ENCODE measurements at regions not wholly inside any gene's neighbourhood (a gene's known extent, or its start where the extent isn't known, plus 50 kb on each side); places are given as distances from the start of the nearest gene placed in this dataset.

DNA sequence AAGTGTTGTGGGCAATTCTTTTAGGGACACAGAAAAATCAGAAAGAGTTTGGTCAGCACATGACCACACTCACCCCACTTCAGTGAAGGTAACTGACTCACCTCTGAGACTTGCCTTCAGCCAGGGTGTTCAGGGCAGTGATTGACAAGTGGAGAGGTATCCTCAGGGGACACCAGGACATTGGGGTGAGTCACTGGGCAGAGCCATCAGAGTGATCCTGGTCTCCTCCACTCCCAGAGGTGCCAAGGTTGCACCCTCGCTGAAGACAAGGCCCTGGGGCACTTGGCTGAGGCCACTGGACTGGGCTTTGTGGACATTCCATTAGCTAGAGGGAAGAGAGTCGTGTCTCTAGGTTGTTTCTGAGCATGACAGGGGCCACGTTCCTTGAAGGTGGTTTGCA, 113.4 kb downstream of the GADD45G start:
- Histone ChIP-seq H3K4me1 (peaks cover 0 to 20% (median 12%) of the 10 kb centered on the region in 4 donors), H3K9me3 (no peaks in the 10 kb centered on the region), H3K27ac (no peak overlapping the region), H3K4me3 (no peak overlapping the region), H3K36me3 (no peaks in the 10 kb centered on the region), H3K27me3 (no peaks in the 10 kb centered on the region)
- no peak for DNase-seq
- TF ChIP-seq POLR2A (IDR thresholded peaks at IDR 0.05) = no peak
- TF ChIP-seq EP300 (IDR thresholded peaks at IDR 0.05) = no peak
- no peak for TF ChIP-seq CTCF (IDR thresholded peaks at IDR 0.05)
- no peak for TF ChIP-seq POLR2AphosphoS5 (IDR thresholded peaks at IDR 0.05)
- ATAC-seq (ENCODE audit: low FRiP score in 2 of 2) = no peak
- 50 to 64% methylated on average over 2 to 3 of the region's 3 CpGs for WGBS, 2 donors

DNA sequence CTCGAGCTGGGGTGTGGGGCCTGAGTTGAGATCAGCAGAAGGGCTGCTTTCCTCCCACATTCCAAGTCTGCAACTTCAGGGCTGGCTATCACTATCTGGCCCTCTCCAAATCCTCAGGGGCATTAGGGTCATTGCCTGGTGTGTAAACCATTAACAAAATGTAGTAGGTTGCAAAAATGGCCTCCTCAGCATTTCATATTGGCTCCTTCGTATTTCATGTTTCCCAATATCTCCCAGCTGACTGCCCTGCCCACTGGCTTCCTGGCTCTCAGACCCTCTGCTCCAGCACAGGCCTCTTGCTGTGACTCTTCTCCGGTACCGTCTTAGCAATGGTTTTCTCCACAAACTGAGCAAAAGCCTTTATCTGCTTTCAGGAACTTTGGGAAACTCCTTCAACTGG, 113.8 kb downstream of the GADD45G start:
- no peaks in the 10 kb centered on the region for H3K27me3 ChIP-seq
- peaks cover 0 to 21% (median 15%) of the 10 kb centered on the region in 4 donors for H3K4me1 ChIP-seq
- H3K4me3 ChIP-seq = no peak overlapping the region
- H3K27ac ChIP-seq = no peak overlapping the region
- H3K9me3 ChIP-seq = no peaks in the 10 kb centered on the region
- ATAC-seq (ENCODE audit: low FRiP score in 2 of 2) (peak in 1 of 2 donors; percentile 47), DNase-seq (no peak)
- 69 to 81% methylated on average over 4 of the region's 4 CpGs for WGBS, 2 donors
- TF ChIP-seq POLR2AphosphoS5 (IDR thresholded peaks at IDR 0.05) (no peak), POLR2A (IDR thresholded peaks at IDR 0.05) (no peak), CTCF (IDR thresholded peaks at IDR 0.05) (no peak), EP300 (IDR thresholded peaks at IDR 0.05) (no peak)
- no peaks in the 10 kb centered on the region for H3K36me3 ChIP-seq

- 85 to 91% methylated on average over 3 to 4 of the region's 4 CpGs for WGBS, 2 donors
- no peak for ATAC-seq (ENCODE audit: low FRiP score in 2 of 2)
- no peak overlapping the region for H3K27ac ChIP-seq
Observed at GRCh38 chr9:89719202-89719601, 114.4 kb downstream of the GADD45G start.

DNA sequence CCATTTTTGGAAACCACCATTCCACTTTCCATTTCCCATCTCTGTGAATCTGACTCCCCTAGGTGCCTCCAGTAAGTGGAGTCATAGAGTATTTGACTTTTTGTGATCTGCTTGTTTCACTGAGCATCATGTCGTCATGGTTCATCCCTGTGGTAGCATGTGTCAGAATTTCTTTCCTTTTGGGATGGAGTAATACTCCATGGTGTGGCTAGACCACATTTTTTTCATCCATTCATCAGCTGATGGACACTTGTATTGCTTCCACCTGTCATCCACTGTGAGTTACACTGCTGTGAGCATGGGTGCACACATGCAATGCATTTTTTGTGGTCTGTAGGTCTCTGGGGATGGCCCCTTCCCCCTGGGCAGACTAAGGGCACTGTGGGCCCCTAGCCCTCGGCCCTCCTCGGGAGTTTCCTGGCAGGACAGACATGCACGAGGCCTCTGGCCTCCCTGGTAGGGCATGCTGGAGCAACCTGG, 115.9 kb downstream of the GADD45G start:
- H3K9me3 ChIP-seq = no peaks in the 10 kb centered on the region
- TF ChIP-seq EP300 (IDR thresholded peaks at IDR 0.05) (no peak), CTCF (IDR thresholded peaks at IDR 0.05) (no peak), POLR2A (IDR thresholded peaks at IDR 0.05) (no peak), POLR2AphosphoS5 (IDR thresholded peaks at IDR 0.05) (no peak)
- H3K4me1 ChIP-seq = peaks cover 0 to 23% (median 16%) of the 10 kb centered on the region in 4 donors
- ATAC-seq (ENCODE audit: low FRiP score in 2 of 2) = no peak
- DNase-seq = no peak
- WGBS, 2 donors = 79 to 81% methylated on average over 1 to 4 of the region's 4 CpGs
- H3K4me3 ChIP-seq = no peak overlapping the region
- peak overlapping the region in 2 of 4 donors; percentile 32 to 59 for H3K27ac ChIP-seq
- no peaks in the 10 kb centered on the region for H3K36me3 ChIP-seq
- no peaks in the 10 kb centered on the region for H3K27me3 ChIP-seq

More at GRCh38 chr9:89719202-89719601, 114.4 kb downstream of the GADD45G start:
- Histone ChIP-seq H3K36me3 (no peaks in the 10 kb centered on the region), H3K4me3 (no peak overlapping the region), H3K9me3 (no peaks in the 10 kb centered on the region), H3K4me1 (peaks cover 0 to 24% (median 17%) of the 10 kb centered on the region in 4 donors), H3K27me3 (no peaks in the 10 kb centered on the region)
- no peak for DNase-seq
- TF ChIP-seq EP300 (IDR thresholded peaks at IDR 0.05) (no peak), POLR2A (IDR thresholded peaks at IDR 0.05) (no peak), POLR2AphosphoS5 (IDR thresholded peaks at IDR 0.05) (no peak)

- Histone ChIP-seq H3K36me3 (no peaks in the 10 kb centered on the region), H3K4me3 (no peak overlapping the region), H3K9me3 (no peaks in the 10 kb centered on the region), H3K27me3 (no peaks in the 10 kb centered on the region), H3K4me1 (peaks cover 0 to 23% (median 14%) of the 10 kb centered on the region in 4 donors), H3K27ac (peak overlapping the region in 2 of 4 donors; percentile 32 to 59)
- 61 to 71% methylated on average over 3 to 4 of the region's 4 CpGs for WGBS, 2 donors
- ATAC-seq (ENCODE audit: low FRiP score in 2 of 2) = peak; percentile 48 to 50
- DNase-seq = no peak
- TF ChIP-seq EP300 (IDR thresholded peaks at IDR 0.05) = no peak
- peak in 1 of 4 donors; percentile 14 for TF ChIP-seq POLR2A (IDR thresholded peaks at IDR 0.05)
Observed at GRCh38 chr9:89721176-89721700, 116.4 kb downstream of the GADD45G start.

Data from upper lobe of left lung (tissue), 6 donors.